HepG2 (cell line): ENCODE measurements at regions not wholly inside any gene's neighbourhood (a gene's known extent, or its start where the extent isn't known, plus 50 kb on each side); places are given as distances from the start of the nearest gene placed in this dataset.

Source experiments
- ATAC-seq: fragments of 200-7000 bp; cut with Tn5 transposase; 3 replicates; pipeline ENCODE4 v1.9.1; 2020; ENCODE audit warnings: mild to moderate bottlenecking, moderate library complexity
- BruUV-seq: library from RNA; stranded (reverse); fragments of 400-500 nt; replicated peaks from 2 replicates; lab custom pipeline; 2021; lab: Mats Ljungman, UMichigan
- CTCF ChIA-PET: fragments of 300-600 bp; formaldehyde crosslinking; extraction: SDS; loops from one replicate; lab custom pipeline; 2021; ENCODE audit warnings: low total read pairs, inconsistent platforms, low intra/inter-chr PET ratio; lab: Yijun Ruan, JAX
- POLR2A ChIA-PET: fragments of 350-600 bp; sonication (Branson Sonifier 250); formaldehyde crosslinking; loops from one replicate; lab custom pipeline; 2020; ENCODE audit warnings: antibody characterized with exemption, inconsistent platforms; lab: Yijun Ruan, JAX
- DNase-seq: peaks from one replicate; pipeline ENCODE4 v3.0.0-alpha.2; 2015; ENCODE audit warnings: low spot score
- FAIRE-seq: peaks from 3 replicates; lab custom pipeline; 2011; peaks lifted over from hg19 to GRCh38; lab: Jason Lieb, UNC
- H2AFZ ChIP-seq: one replicate; pipeline ENCODE4 v1.6.1; 2011; ENCODE audit warnings: low read length, inconsistent platforms
- H3K27ac ChIP-seq: fragments of 300-600 bp; 3 replicates; pipeline ENCODE4 v1.8.0; 2011; ENCODE audit warnings: mixed run types, mild to moderate bottlenecking, mixed read lengths, low read length, inconsistent platforms; ENCODE audit not compliant: insufficient read depth; ENCODE audit errors: extremely low read length
- H3K27me3 ChIP-seq, 2 experiments: fragments of 200-600 bp in 1 of 2; 2 replicates in 1 of 2; 3 replicates in 1 of 2; pipeline versions ENCODE4 v1.6.0 to v1.8.0; 2011; ENCODE audit warnings: low read length in 2 of 2, mild to moderate bottlenecking in 2 of 2, moderate library complexity in 2 of 2, inconsistent platforms in 1 of 2; ENCODE audit not compliant: insufficient read depth in 2 of 2, control insufficient read depth in 1 of 2
- H3K36me3 ChIP-seq, 2 experiments: fragments of 200-600 bp in 1 of 2; replicated peaks in 1 of 2; 2 replicates in 1 of 2; 3 replicates in 1 of 2; pipeline versions ENCODE4 v1.5.1 to v1.8.0; 2011; ENCODE audit warnings: low read length in 2 of 2, inconsistent platforms in 1 of 2; ENCODE audit not compliant: insufficient read depth in 2 of 2, control insufficient read depth in 1 of 2
- H3K4me1 ChIP-seq: 2 replicates; pipeline ENCODE4 v1.5.1; 2012; ENCODE audit warnings: low read length, inconsistent platforms; ENCODE audit not compliant: insufficient read depth
- H3K4me2 ChIP-seq: 2 replicates; pipeline ENCODE4 v1.6.0; 2011; ENCODE audit warnings: low read depth, low read length, inconsistent platforms
- H3K4me3 ChIP-seq, 3 experiments: fragments of 200-600 bp in 1 of 3; sonication (generic), shearing (Covaris generic) in 1 of 3; replicated peaks in 1 of 3; 2 replicates each; pipeline ENCODE4 v1.5.1; 2011 to 2016; ENCODE audit warnings: low read length in 3 of 3, inconsistent platforms in 2 of 3, low read depth in 2 of 3, mild to moderate bottlenecking in 2 of 3, control low read depth in 1 of 3, mixed read lengths in 1 of 3; ENCODE audit not compliant: insufficient read depth in 1 of 3
- H3K79me2 ChIP-seq: one replicate; pipeline ENCODE4 v1.6.1; 2011; ENCODE audit warnings: low read length, inconsistent platforms; ENCODE audit not compliant: insufficient read depth
- H3K9ac ChIP-seq: 2 replicates; pipeline ENCODE4 v1.6.0; 2011; ENCODE audit warnings: mild to moderate bottlenecking, low read depth, low read length, inconsistent platforms; ENCODE audit not compliant: insufficient read depth
- H3K9me3 ChIP-seq: 2 replicates; pipeline ENCODE4 v1.5.1; 2012; ENCODE audit warnings: mild to moderate bottlenecking, low read length
- H4K20me1 ChIP-seq: 2 replicates; pipeline ENCODE4 v1.6.0; 2011; ENCODE audit warnings: inconsistent platforms, mild to moderate bottlenecking, low read length, moderate library complexity; ENCODE audit not compliant: insufficient read depth
- ATF7-NPFF ChIP-seq: sonication (generic); formaldehyde crosslinking; IDR thresholded peaks from 2 replicates; pipeline ENCODE4 v1.8.1; 2023; ENCODE audit warnings: mild to moderate bottlenecking, low read depth, missing genetic modification reagents, moderate library complexity
- CHD4 ChIP-seq: fragments of 200-600 bp; sonication (generic); IDR thresholded peaks from 2 replicates; pipeline ENCODE4 v1.7.0; 2017; ENCODE audit warnings: mild to moderate bottlenecking, low read length, borderline replicate concordance
- HDAC2 ChIP-seq: sonication (generic); formaldehyde crosslinking; IDR thresholded peaks from 2 replicates; pipeline ENCODE4 v1.4.0; 2020; ENCODE audit warnings: missing genetic modification reagents
- MXI1 ChIP-seq: IDR thresholded peaks from 3 replicates; pipeline ENCODE4 v1.6.1; 2012; ENCODE audit warnings: low read depth, low read length, inconsistent platforms, borderline replicate concordance
- PCBP1 ChIP-seq: fragments of 200-400 bp; formaldehyde crosslinking; IDR thresholded peaks from 2 replicates; pipeline ENCODE4 v1.6.1; 2017; ENCODE audit warnings: mild to moderate bottlenecking, low read depth, low read length, borderline replicate concordance
- PLSCR1 ChIP-seq: sonication (generic); formaldehyde crosslinking; IDR thresholded peaks from 2 replicates; pipeline ENCODE4 v1.5.0; 2020; ENCODE audit warnings: missing genetic modification reagents, mild to moderate bottlenecking, borderline replicate concordance
- RNF2 ChIP-seq: fragments of 450-650 bp; conservative IDR thresholded peaks from 2 replicates; pipeline ENCODE4 v1.6.1; 2016; ENCODE audit warnings: low read depth
- SRF ChIP-seq: IDR thresholded peaks from 2 replicates; pipeline ENCODE4 v1.6.1; 2011; ENCODE audit warnings: mild to moderate bottlenecking, low read depth, low read length, moderate library complexity
- TFDP1 ChIP-seq: IDR thresholded peaks from 2 replicates; pipeline ENCODE4 v1.6.1; 2016; ENCODE audit warnings: missing compliant biosample characterization, missing genetic modification reagents, borderline replicate concordance
- U2AF1 ChIP-seq: fragments of 200-400 bp; formaldehyde crosslinking; optimal IDR thresholded peaks from 2 replicates; pipeline ENCODE3; 2017; ENCODE audit warnings: mild to moderate bottlenecking, low read depth, low read length
- ZNF138 ChIP-seq: sonication (generic); formaldehyde crosslinking; IDR thresholded peaks from 2 replicates; pipeline ENCODE4 v1.5.0; 2020; ENCODE audit warnings: mild to moderate bottlenecking, low read depth, missing genetic modification reagents
- ZNF468 ChIP-seq: sonication (generic); formaldehyde crosslinking; IDR thresholded peaks from 2 replicates; pipeline ENCODE4 v1.8.0; 2022; ENCODE audit warnings: mild to moderate bottlenecking, moderate library complexity, missing genetic modification reagents
- ZNF503 ChIP-seq: sonication (generic); formaldehyde crosslinking; IDR thresholded peaks from 2 replicates; pipeline ENCODE4 v1.4.0; 2020; ENCODE audit warnings: missing genetic modification reagents
- ZNF619 ChIP-seq: sonication (generic); formaldehyde crosslinking; IDR thresholded peaks from 2 replicates; pipeline ENCODE4 v1.4.0; 2020; ENCODE audit warnings: mild to moderate bottlenecking, missing genetic modification reagents
- ZNF670 ChIP-seq: sonication (generic); formaldehyde crosslinking; IDR thresholded peaks from 2 replicates; pipeline ENCODE4 v1.8.0; 2022; ENCODE audit warnings: mild to moderate bottlenecking, missing genetic modification reagents, borderline replicate concordance
- ZNF775 ChIP-seq: sonication (generic); formaldehyde crosslinking; IDR thresholded peaks from 2 replicates; pipeline ENCODE4 v1.4.0; 2020; ENCODE audit warnings: missing genetic modification reagents, mild to moderate bottlenecking, moderate library complexity, borderline replicate concordance
- WGBS: methylation state at CpG from one replicate; pipeline ENCODE4 v1.1.6; 2017; ENCODE audit warnings: low lambda C conversion rate; 5-methylcytosine and 5-hydroxymethylcytosine counted together
- in situ Hi-C: cut with HindIII; loops from 2 replicates; pipeline ENCODE4 v1.10.0; 2017; ENCODE audit warnings: low pct_unique_long_range_greater_than_20kb; ENCODE audit not compliant: extremely low pct_ligation_motif_present
- intact Hi-C: fragments of 100-400 bp; cut with micrococcal nuclease; formaldehyde crosslinking; loops from one replicate; pipeline ENCODE4 v1.10.0; 2022; ENCODE audit not compliant: unreplicated experiment

- no peak overlapping the region for H3K4me3 ChIP-seq
- no peak overlapping the region for H2AFZ ChIP-seq
- TF ChIP-seq MXI1, result no peak
- no peak for TF ChIP-seq TFDP1 (CRISPR knock-in tag)
- no peak for TF ChIP-seq ZNF138
- no peak for TF ChIP-seq ZNF503
- TF ChIP-seq CHD4, result no peak
- no peak for TF ChIP-seq ZNF775 (CRISPR knock-in tag)
- no peak for TF ChIP-seq RNF2
- TF ChIP-seq ATF7-NPFF (CRISPR knock-in tag), result no peak
- no peak for TF ChIP-seq ZNF468
- TF ChIP-seq ZNF619 (CRISPR knock-in tag), result no peak
- no peak for TF ChIP-seq PLSCR1 (CRISPR knock-in tag)
- no peak for TF ChIP-seq SRF
- no peak for TF ChIP-seq U2AF1
- TF ChIP-seq ZNF670 (CRISPR knock-in tag), result no peak
- no peak for TF ChIP-seq HDAC2
- no peak for TF ChIP-seq PCBP1
- H3K36me3 ChIP-seq, result no peaks in the 10 kb centered on the region
- CTCF ChIA-PET, result no interaction called here
- intact Hi-C loops, result no loop called here
- in situ Hi-C loops, result no loop called here
- no peak overlapping the region for H3K9ac ChIP-seq
- H3K27me3 ChIP-seq, result peaks cover 3 to 45% of the 10 kb centered on the region in 2 experiments
- no peak overlapping the region for H3K27ac ChIP-seq
- H3K4me1 ChIP-seq, result no peaks in the 10 kb centered on the region
- no peaks in the 10 kb centered on the region for H3K9me3 ChIP-seq
- DNase-seq, result no peak
- no peak for FAIRE-seq
- POLR2A ChIA-PET, result no interaction called here
- no peak for ATAC-seq
- no peaks in the 10 kb centered on the region for H4K20me1 ChIP-seq
- no TSS peak for BruUV-seq
- WGBS, result 0% methylated on average over 1 of the region's 1 CpG
- no peak overlapping the region for H3K4me2 ChIP-seq
- no peaks in the 10 kb centered on the region for H3K79me2 ChIP-seq
Measured at GRCh38 chr5:2176581-2176980, 293.9 kb upstream of the IRX4 start.
